NCI-H526 treated with DMSO at 0.1 percent for 48 hours (cell line): ENCODE measurements at regions not wholly inside any gene's neighbourhood (a gene's known extent, or its start where the extent isn't known, plus 50 kb on each side); places are given as distances from the start of the nearest gene placed in this dataset.
"Not testable (repeated sequence)": the region's sequence is repeated elsewhere in the genome, so short reads cannot be mapped to it uniquely, and the experiment has no call there.

Experiments used
- DNase-seq: peaks from one replicate; lab custom pipeline; 2025; lab: John Stamatoyannopoulos, UW

- DNase-seq = no peak
These were observed 191.9 kb downstream of the RRAGC start for GRCh38 chr1:38667626-38668025.

DNA sequence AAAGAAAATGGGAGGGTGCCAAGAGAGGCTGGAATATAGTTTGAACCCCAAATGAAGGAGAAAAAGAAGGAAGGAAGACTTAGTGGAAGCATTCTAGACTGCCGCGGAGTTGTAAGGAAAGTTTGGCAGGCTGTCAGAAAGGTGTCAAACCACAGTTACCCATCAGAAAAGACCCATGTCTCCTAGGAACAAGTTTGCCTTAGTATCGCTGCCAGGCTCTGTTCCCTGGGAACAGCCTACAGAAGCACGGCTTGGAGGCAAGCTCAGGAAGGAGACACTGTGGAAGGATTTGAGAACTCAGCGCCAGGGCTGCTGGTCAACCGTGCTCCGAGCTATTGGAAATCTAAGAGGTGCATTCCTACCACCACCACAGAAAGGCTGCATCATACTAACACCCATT lies 197.4 kb downstream of the RRAGC start:
- DNase-seq = no peak

DNA sequence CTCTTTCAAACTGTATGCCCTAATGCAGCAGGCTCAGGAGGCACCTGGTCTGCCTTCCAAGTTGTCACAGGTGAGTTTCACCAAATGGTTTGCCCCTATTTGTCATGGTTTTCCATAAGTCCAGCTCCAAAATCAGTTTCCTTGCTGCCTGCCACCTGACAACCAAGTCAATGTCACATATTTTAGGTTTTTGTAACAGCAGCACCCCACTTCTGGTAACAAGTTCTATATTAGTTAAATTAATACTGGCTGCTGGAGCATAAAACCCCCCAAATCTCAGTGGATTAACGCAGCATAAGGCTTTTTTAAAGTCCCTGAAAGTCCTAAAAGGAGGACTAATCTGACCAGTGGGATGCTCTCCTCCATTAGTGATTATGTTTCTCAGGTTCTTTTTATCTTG lies 200.7 kb downstream of the RRAGC start:
- no peak for DNase-seq

DNA sequence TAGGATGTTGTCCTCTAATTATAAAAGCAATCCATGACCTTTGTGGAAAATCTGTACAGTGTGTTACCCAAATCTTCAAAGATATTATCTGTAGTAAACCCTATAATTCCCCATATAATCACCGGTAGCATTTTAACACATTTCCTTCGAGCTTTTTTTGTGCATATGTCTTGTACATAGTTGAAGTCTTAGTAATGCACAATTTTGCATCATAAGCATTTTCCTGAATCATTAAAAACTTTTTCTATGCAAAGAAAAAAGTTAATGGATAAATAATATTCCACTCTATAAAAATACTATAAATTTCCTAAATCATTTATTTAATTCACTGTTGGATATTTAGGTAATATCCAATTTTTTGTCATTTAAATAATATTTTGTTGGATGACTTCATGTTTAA lies 201.7 kb downstream of the RRAGC start:
- DNase-seq = no peak

DNA sequence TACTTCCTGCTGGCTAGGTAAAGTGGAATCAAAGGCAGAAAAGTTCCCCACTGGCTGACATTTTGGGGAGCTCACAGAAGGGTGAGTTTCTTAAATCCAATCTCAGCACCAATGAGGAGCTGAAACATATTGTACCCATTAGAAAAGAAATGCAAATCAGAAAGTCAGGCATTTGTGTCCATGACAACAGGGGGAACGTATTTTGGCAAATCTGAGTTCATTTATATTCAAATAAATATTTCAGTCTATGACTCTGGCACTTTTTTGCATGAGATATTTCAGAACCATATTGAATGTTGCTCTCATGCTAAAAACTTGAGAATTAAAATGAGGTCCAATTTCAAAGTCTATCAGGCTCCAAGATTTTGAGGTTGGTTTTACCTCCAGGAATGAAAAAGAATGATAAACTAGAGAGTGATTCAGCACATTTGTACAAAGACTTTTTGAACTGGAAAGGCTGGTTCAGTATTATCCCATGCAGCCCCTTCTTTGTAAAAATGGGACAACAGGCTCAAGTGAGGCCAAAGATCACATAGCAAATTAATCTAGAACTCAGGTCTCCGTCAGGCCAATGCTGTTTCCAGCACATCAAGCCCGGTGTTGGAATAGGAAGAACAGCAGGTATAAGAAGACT lies 202.2 kb downstream of the RRAGC start:
- DNase-seq = no peak

- no peak for DNase-seq
These were observed 202.8 kb downstream of the RRAGC start for GRCh38 chr1:38656726-38657125.

- DNase-seq = no peak
These were observed 207.4 kb downstream of the RRAGC start for GRCh38 chr1:38652217-38652616.

DNA sequence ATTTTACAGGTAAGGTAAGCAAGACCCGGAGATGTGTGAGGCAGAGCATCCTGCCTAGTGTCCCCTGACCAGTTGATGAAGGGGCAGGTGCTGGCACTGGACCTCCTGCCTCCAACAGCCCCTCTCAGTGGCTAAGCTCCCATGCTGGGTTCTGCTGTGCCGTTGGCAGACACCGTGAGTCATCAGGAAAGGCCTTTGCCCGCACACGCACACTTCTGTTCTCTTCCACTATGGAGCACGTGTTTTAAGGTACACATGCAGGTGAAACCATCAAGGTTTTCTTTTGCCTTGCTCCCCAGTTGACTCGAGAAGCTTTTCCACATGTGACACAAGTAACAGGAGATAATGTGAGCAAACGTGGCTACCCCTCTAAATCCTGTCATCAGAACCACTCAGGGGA lies 207.9 kb downstream of the RRAGC start:
- DNase-seq = no peak

- DNase-seq = no peak
These were observed 211.2 kb downstream of the RRAGC start for GRCh38 chr1:38648417-38648816.

GRCh38 chr1:38647341-38647740 lies 212.2 kb downstream of the RRAGC start:
- not testable (repeated sequence) for DNase-seq

GRCh38 chr1:38644092-38644491 lies 215.5 kb downstream of the RRAGC start:
- no peak for DNase-seq

GRCh38 chr1:38641661-38642060 lies 217.9 kb downstream of the RRAGC start:
- no peak for DNase-seq

DNA sequence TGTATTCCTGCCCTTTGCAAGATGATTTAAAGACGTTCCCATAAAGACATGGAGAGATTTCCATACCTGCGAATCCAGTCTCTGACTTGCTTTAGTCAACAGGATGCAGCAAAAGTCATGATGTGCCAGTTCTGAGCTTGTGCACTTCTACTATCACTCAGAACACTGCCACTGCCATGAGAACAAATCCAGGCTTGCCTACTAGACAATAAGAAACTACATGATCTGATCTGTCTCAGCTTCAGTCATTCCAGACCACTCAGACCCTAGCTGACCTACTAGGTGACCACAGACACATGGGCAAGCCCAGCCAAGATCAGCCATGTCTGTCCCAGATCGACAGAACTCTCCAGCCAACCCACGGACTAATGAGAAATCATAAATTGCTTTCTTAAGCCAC lies 219.2 kb downstream of the RRAGC start:
- no peak for DNase-seq

GRCh38 chr1:38628241-38628640 lies 231.3 kb downstream of the RRAGC start:
- DNase-seq = no peak

- DNase-seq = no peak
These were observed 233.6 kb downstream of the RRAGC start for GRCh38 chr1:38625939-38626338.

- no peak for DNase-seq
These were observed 235.1 kb downstream of the RRAGC start for GRCh38 chr1:38624336-38625039.

DNA sequence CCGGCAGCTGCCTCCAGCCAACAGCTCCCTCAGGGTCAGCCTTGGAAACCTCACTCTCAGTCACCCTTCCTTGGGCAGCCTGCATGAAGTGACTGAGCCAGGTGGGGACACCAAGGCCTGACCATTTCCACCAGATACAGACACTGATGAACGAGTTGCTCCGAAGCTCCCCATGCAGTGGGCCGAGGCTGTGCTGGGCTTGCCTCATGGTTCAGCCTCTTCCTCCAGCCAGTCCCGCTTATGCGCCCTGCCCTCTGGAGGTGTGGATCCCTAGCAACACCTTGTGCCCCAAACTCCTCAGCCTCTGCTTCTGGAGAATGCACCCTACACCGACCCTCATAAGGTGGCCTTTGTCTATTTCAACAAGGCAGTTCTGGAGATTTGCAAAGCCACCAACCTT lies 236.0 kb downstream of the RRAGC start:
- DNase-seq = no peak

GRCh38 chr1:38622197-38622596 lies 237.4 kb downstream of the RRAGC start:
- no peak for DNase-seq

DNA sequence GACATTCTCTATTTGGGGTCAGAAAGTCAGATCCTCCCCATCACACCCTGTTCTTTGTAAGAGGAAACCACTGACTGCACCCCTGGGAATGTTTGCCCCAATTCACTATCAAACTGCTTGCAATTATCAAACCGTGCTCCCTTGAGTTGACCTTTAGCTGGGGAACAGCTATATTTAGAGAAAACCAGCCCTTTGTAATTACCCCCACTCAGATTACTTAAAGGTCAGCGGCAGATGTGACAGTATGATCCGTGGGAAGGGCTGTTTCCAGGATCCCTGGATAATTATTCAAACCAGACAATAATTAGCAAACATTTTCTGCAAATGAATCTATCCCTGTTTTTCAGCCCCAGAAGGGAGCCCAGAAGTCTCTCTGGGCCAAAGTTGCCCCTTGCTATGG lies 242.7 kb downstream of the RRAGC start:
- DNase-seq = no peak

DNA sequence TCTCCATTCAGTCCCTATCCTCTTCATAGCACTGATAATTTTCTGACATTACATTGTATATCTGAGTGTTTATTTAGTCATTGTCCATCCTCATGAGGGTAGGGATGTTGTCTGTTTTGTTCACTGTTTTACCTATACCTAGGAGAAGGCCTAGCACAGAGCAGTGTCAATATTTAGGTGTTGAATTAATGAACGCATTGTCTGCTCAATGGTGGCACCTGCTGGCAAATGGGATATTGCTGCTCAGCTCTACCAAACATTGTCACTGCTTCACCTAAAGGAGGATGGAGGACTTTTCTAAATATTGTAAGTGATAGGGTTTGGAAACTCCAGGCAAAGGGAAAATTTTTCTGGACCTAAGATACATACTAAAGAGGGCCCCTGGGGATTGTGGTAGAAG lies 243.9 kb downstream of the RRAGC start:
- DNase-seq = no peak

- no peak for DNase-seq
These were observed 244.7 kb downstream of the RRAGC start for GRCh38 chr1:38614861-38615260.

GRCh38 chr1:38613996-38614395 lies 245.6 kb downstream of the RRAGC start:
- DNase-seq = no peak

DNA sequence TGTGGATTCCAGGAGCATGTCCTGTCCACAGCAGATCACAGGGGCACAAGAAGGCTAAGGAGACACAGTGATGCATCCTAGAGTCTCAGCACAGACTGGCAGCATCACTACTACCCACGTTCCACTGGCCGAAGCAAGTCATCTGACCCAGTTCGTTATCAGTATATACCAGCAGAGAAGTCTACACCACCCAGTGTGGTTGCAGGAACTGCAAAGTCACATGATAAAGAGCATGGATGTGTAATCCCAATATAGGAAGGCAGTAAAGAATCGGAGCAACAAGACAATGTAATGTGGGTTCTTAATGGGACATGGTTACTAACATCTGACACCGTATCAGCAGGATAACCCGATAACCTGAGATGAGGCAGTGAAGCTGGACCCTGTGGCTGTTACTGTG lies 246.6 kb downstream of the RRAGC start:
- DNase-seq = no peak

DNA sequence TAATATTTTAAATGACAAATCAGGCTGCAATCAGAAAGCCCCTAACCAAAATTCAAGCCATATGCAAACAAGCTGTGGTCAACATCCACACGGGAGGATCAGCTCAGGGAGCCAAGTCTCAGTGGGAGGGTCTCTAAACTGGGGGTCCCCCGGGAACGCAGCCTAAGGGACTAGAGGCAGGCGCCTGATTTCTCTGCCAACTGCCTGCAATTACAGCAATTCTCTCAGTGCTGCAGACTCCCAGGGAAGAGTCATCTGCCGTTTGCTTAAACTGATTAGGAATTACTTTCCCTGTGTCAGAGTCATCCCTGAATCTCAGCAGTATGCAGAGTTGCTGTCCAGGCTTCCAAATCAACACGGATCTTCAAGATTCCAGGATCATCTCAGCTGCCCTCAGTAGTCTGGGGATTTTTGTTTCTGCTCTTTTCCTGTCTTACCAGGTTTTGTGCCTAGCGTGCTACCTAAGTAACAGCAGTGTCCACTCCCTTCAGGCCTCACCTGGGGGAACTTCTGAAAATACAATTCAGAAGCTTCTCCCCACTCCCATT lies 247.8 kb downstream of the RRAGC start:
- DNase-seq = no peak
